B cell (primary cell): ENCODE measurements at regions not wholly inside any gene's neighbourhood (a gene's known extent, or its start where the extent isn't known, plus 50 kb on each side); places are given as distances from the start of the nearest gene placed in this dataset.
"Not testable (repeated sequence)": the region's sequence is repeated elsewhere in the genome, so short reads cannot be mapped to it uniquely, and the experiment has no call there.

ENCODE experiments used
- ATAC-seq: fragments of 200-7000 bp; cut with Tn5 transposase; one replicate; pipeline ENCODE4 v1.10.0; 2021; ENCODE audit warnings: low read depth, mild to moderate bottlenecking, moderate number of reproducible peaks, moderate library complexity
- CTCF ChIA-PET: fragments of 350-600 bp; sonication (Branson Sonifier 250); formaldehyde crosslinking; loops from one replicate; lab custom pipeline; 2021; ENCODE audit warnings: antibody characterized with exemption, inconsistent platforms; lab: Charles Lee
- POLR2A ChIA-PET: fragments of 350-600 bp; sonication (Branson Sonifier 250); formaldehyde crosslinking; loops from one replicate; lab custom pipeline; 2021; ENCODE audit warnings: antibody characterized with exemption; lab: Charles Lee
- DNase-seq: peaks from one replicate; pipeline ENCODE4 v3.0.0; 2013
- H2AFZ ChIP-seq: 2 replicates; pipeline ENCODE4 v1.6.1; 2012; ENCODE audit warnings: mild to moderate bottlenecking, low read depth, low read length; ENCODE audit not compliant: insufficient read depth, poor library complexity, severe bottlenecking
- H3K27ac ChIP-seq, 2 donors: 1 replicate in 1 of 2; 2 replicates in 1 of 2; pipeline ENCODE4 v1.5.1; 2012 to 2013; ENCODE audit warnings: low read length in 2 of 2, mild to moderate bottlenecking in 2 of 2, moderate library complexity in 1 of 2
- H3K27me3 ChIP-seq, 4 experiments: fragments of 200-600 bp in 1 of 4; sonication (generic) in 1 of 4; replicated peaks in 1 of 4; 1 replicate in 2 of 4; 2 replicates in 2 of 4; pipeline versions ENCODE4 v1.6.1 to v1.7.0; 2013 to 2016; ENCODE audit warnings: low read length in 3 of 4, mild to moderate bottlenecking in 2 of 4, mixed read lengths in 1 of 4, moderate library complexity in 1 of 4; ENCODE audit not compliant: insufficient read depth in 4 of 4, control insufficient read depth in 3 of 4; ENCODE audit errors: control extremely low read depth in 1 of 4
- H3K36me3 ChIP-seq, 2 experiments: replicated peaks in 1 of 2; 1 replicate in 1 of 2; 2 replicates in 1 of 2; pipeline versions ENCODE4 v1.6.1 to v1.7.1; 2013; ENCODE audit warnings: low read length in 1 of 2; ENCODE audit not compliant: insufficient read depth in 2 of 2, control insufficient read depth in 1 of 2; ENCODE audit errors: control extremely low read depth in 1 of 2, extremely low read depth in 1 of 2
- H3K4me1 ChIP-seq, 2 donors: fragments of 200-600 bp in 1 of 2; sonication (generic) in 1 of 2; 1 replicate in 1 of 2; 2 replicates in 1 of 2; pipeline versions ENCODE4 v1.5.1 to v1.6.1; 2013 to 2017; ENCODE audit warnings: low read length in 2 of 2; ENCODE audit not compliant: control insufficient read depth in 2 of 2, insufficient read depth in 2 of 2
- H3K4me2 ChIP-seq: replicated peaks from 2 replicates; pipeline ENCODE3; 2012; ENCODE audit warnings: mild to moderate bottlenecking, low read depth, low read length; ENCODE audit not compliant: poor library complexity, severe bottlenecking
- H3K4me3 ChIP-seq, 5 experiments: fragments of 200-600 bp in 1 of 5; sonication (generic) in 1 of 5; 1 replicate in 3 of 5; 2 replicates in 2 of 5; pipeline versions ENCODE4 v1.5.1 to v1.7.0; 2011 to 2016; ENCODE audit warnings: low read length in 4 of 5, mild to moderate bottlenecking in 4 of 5, low read depth in 2 of 5, control low read depth in 1 of 5, moderate library complexity in 1 of 5; ENCODE audit not compliant: insufficient read depth in 1 of 5; ENCODE audit errors: control extremely low read depth in 1 of 5, extremely low read depth in 1 of 5
- H3K79me2 ChIP-seq: fragments of 200-600 bp; sonication (generic); one replicate; pipeline ENCODE4 v1.6.0; 2016; ENCODE audit warnings: low read length; ENCODE audit not compliant: control insufficient read depth, insufficient read depth
- H3K9ac ChIP-seq: fragments of 200-600 bp; sonication (generic); 2 replicates; pipeline ENCODE4 v1.6.1; 2017; ENCODE audit warnings: mild to moderate bottlenecking, low read length, moderate library complexity
- H3K9me3 ChIP-seq, 3 donors: one replicate each; pipeline versions ENCODE4 v1.6.1 to v1.7.1; 2013; ENCODE audit warnings: low read length in 2 of 3; ENCODE audit not compliant: control insufficient read depth in 2 of 3, insufficient read depth in 1 of 3; ENCODE audit errors: control extremely low read depth in 1 of 3
- H4K20me1 ChIP-seq: 2 replicates; pipeline ENCODE4 v1.6.0; 2012; ENCODE audit warnings: mild to moderate bottlenecking, low read length; ENCODE audit not compliant: insufficient read depth, control insufficient read depth, poor library complexity, severe bottlenecking
- H3K27ac Mint-ChIP-seq: one replicate; pipeline ENCODE4 v1.8.0; 2021; ENCODE audit warnings: mixed read lengths
- H3K27me3 Mint-ChIP-seq: one replicate; pipeline ENCODE4 v1.8.0; 2021; ENCODE audit warnings: mixed read lengths
- H3K4me1 Mint-ChIP-seq: one replicate; pipeline ENCODE4 v1.8.0; 2021; ENCODE audit warnings: mixed read lengths
- H3K4me3 Mint-ChIP-seq: one replicate; pipeline ENCODE4 v1.8.0; 2021; ENCODE audit warnings: mixed read lengths
- H3K9me3 Mint-ChIP-seq: one replicate; pipeline ENCODE4 v1.8.0; 2022; ENCODE audit warnings: mixed read lengths; ENCODE audit not compliant: insufficient read depth
- CTCF ChIP-seq: fragments of 200-600 bp; IDR thresholded peaks from one replicate; pipeline ENCODE4 v1.8.0; 2022; ENCODE audit warnings: antibody characterized with exemption, mild to moderate bottlenecking
- EZH2 ChIP-seq: IDR thresholded peaks from 2 replicates; pipeline ENCODE4 v1.6.1; 2012; ENCODE audit warnings: borderline replicate concordance, low read depth, mild to moderate bottlenecking, moderate library complexity, low read length; ENCODE audit not compliant: insufficient read depth, poor library complexity, severe bottlenecking
- WGBS: methylation state at CpG from one replicate; pipeline ENCODE4 v1.1.5; 2013; ENCODE audit warnings: missing lambda C conversion rate; ENCODE audit not compliant: insufficient coverage; 5-methylcytosine and 5-hydroxymethylcytosine counted together
- intact Hi-C: fragments of 100-400 bp; cut with micrococcal nuclease; formaldehyde crosslinking; loops from one replicate; pipeline ENCODE4 v1.10.0; 2022

- H3K36me3 ChIP-seq, result no peaks in the 10 kb centered on the region
- TF ChIP-seq EZH2 (no peak), CTCF (no peak)
- DNase-seq (no peak), ATAC-seq (no peak)
- no peaks in the 10 kb centered on the region for H3K4me1 ChIP-seq
- Mint-ChIP-seq H3K27ac (no peak overlapping the region), H3K9me3 (peaks cover 2% of the 10 kb centered on the region), H3K4me1 (no peaks in the 10 kb centered on the region), H3K4me3 (no peak overlapping the region), H3K27me3 (no peaks in the 10 kb centered on the region)
- H2AFZ ChIP-seq, result no peak overlapping the region
- H3K9me3 ChIP-seq, result peaks cover 0 to 4% (median 0%) of the 10 kb centered on the region in 3 donors
- intact Hi-C loops, result no loop called here
- no peak overlapping the region for H3K27ac ChIP-seq
- H3K4me2 ChIP-seq, result no peak overlapping the region
- CTCF ChIA-PET, result no interaction called here
- H3K27me3 ChIP-seq, result no peaks in the 10 kb centered on the region
- H3K4me3 ChIP-seq, result no peak overlapping the region
- no peak overlapping the region for H3K9ac ChIP-seq
- POLR2A ChIA-PET, result no interaction called here
- no peaks in the 10 kb centered on the region for H3K79me2 ChIP-seq
- 87% methylated on average over 7 of the region's 9 CpGs for WGBS
- no peaks in the 10 kb centered on the region for H4K20me1 ChIP-seq
These were observed 393.2 kb upstream of the CXADR start for GRCh38 chr21:17119466-17120297.

- H3K36me3 ChIP-seq, H2AFZ ChIP-seq, ATAC-seq, H3K9me3 Mint-ChIP-seq, H4K20me1 ChIP-seq, H3K9me3 ChIP-seq, H3K27ac Mint-ChIP-seq, H3K9ac ChIP-seq, H3K27me3 ChIP-seq, H3K4me3 ChIP-seq, H3K4me3 Mint-ChIP-seq, H3K4me1 ChIP-seq, H3K4me2 ChIP-seq, H3K27me3 Mint-ChIP-seq, intact Hi-C loops, H3K79me2 ChIP-seq, CTCF ChIA-PET, H3K27ac ChIP-seq, H3K4me1 Mint-ChIP-seq, POLR2A ChIA-PET, DNase-seq: not testable (repeated sequence)
- WGBS, result 60% methylated on average over 1 of the region's 2 CpGs
These were observed 385.4 kb upstream of the CXADR start for GRCh38 chr21:17127395-17127794.
